Germinal center (tissue), 1 donor: ENCODE measurements at regions not wholly inside any gene's neighbourhood (a gene's known extent, or its start where the extent isn't known, plus 50 kb on each side); places are given as distances from the start of the nearest gene placed in this dataset.
A peak's percentile ranks its signal among the peaks of the same experiment; 100 is the strongest.

Experiments used
- DNase-seq: peaks from one replicate; pipeline ENCODE4 v3.0.0; 2012; ENCODE audit warnings: mixed read lengths, low spot score

DNA sequence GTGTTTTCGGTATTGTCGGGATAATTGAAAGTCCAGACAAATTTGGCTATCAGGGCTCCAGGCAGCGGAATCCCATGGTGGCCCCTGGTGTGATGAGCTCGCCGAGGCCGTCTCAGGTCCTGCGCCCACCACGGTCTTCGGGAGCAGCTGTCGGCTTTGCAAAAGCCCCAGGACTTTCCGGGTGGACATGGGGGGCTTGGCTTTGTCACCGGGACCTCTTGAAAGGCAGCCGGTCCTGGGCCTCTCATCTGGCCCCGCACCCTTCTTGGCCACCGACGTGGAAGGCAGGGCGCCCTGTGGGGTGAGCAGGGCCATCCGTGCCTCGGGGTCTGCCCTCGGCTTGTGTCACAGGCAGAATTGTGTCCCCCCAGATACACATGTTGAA is 87.1 kb upstream of the ACTRT2 start:
- DNase-seq = no peak

- DNase-seq = no peak
These were observed 86.6 kb upstream of the ACTRT2 start for GRCh38 chr1:2934642-2935081.

- no peak for DNase-seq
These were observed 86.1 kb upstream of the ACTRT2 start for GRCh38 chr1:2935184-2935583.

GRCh38 chr1:2935751-2936390 is 85.4 kb upstream of the ACTRT2 start:
- DNase-seq = no peak

GRCh38 chr1:2936559-2937515 is 84.4 kb upstream of the ACTRT2 start:
- DNase-seq = no peak

- DNase-seq = no peak
These were observed 83.5 kb upstream of the ACTRT2 start for GRCh38 chr1:2937805-2938204.

DNA sequence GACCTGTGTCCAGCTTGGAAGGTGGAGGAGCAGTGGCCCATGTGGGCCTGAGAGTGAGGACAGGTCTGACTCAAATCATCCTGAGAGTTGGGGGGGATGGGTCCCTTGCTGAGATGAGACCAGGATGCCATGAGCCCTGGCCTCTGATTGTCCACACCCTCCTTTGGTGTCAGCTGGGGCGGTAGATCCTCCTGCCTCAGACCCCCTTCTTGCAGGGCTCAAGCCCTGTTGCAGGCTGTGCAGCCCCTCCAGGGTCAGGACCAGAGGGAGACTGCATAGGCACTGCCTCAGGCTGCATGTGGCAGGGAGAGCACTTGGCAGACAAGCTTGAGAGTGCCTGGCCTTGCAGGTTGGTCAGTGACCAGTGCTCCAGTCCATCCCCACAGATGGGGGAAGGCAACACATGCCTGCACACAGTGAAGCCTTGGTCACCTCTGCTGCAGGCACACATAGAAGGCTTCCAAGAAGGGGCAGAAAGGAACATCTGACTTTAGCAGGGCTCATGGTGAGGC is 82.2 kb upstream of the ACTRT2 start:
- DNase-seq = no peak

DNA sequence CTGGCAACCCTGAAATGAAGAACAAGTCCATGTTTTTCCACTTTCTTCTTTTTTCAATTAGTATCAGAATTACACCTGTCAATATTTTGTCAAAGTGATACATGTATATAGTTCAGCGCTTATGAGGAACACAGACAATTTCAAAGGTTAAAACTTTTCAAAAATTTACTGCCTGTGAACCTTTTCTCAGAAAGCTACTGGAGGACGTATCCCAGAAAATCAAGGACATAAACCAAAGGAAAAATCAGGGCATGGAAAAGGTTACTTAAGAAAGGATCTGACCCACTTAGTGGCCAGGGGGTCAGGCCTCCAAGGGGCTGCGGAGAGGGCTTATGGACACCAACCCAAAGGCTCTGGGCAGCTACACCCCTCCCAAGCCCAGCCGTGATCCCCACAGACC is 81.1 kb upstream of the ACTRT2 start:
- DNase-seq = no peak

DNA sequence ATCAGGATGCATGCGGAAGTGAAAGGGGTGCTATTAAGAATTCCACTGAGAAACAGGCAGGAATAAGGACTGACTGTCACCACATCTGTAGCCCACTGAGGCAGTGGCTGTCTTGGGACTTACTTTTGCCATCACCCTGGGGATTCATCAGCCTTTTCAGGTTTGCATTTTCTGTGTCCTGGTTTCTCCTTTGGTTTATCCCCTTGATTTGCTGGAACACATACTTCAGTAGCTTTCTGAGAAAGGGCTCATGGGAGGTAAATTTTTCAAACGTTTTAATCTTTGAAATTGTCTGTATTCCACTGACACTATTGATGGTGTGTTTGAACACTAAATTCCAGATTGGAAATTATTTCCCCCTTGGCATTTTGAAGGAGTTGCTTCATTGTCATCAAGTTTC is 80.2 kb upstream of the ACTRT2 start:
- no peak for DNase-seq

- no peak for DNase-seq
These were observed 79.4 kb upstream of the ACTRT2 start for GRCh38 chr1:2941907-2942306.

DNA sequence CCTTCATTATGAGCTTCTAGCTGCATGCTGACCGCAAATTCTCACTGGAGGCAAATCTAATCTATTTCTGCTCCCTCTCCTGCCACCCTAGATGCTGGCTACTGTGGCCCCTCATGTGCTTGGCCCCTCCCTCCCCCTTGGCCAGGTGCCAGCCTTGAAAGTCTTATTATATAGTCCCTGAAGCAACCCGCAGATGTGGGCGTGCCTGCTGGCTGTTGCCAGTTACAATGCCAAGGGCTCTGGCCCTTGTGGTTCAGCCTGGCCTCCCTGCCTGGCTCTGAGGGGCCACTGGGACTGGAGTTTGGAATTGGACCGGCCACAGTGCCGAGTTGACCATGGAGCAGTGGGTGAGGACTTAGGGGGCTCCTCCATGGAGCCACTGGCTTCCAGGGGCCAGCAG is 78.9 kb upstream of the ACTRT2 start:
- no peak for DNase-seq

GRCh38 chr1:2943686-2944260 is 77.5 kb upstream of the ACTRT2 start:
- DNase-seq = no peak

DNA sequence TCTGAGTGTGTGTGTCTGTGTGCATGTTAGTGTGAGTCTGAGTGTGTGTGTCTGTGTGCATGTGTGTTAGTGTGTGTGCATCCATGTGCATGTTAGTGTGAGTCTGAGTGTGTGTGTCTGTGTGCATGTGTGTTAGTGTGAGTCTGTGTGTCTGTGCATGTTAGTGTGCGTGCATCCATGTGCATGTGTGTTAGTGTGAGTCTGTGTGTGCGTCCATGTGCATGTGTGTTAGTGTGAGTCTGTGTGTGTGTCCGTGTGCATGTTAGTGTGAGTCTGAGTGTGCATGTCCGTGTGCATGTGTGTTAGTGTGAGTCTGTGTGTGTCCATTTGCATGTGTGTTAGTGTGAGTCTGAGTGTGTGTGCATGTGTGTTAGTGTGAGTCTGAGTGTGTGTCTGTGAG is 76.6 kb upstream of the ACTRT2 start:
- DNase-seq = no peak

DNA sequence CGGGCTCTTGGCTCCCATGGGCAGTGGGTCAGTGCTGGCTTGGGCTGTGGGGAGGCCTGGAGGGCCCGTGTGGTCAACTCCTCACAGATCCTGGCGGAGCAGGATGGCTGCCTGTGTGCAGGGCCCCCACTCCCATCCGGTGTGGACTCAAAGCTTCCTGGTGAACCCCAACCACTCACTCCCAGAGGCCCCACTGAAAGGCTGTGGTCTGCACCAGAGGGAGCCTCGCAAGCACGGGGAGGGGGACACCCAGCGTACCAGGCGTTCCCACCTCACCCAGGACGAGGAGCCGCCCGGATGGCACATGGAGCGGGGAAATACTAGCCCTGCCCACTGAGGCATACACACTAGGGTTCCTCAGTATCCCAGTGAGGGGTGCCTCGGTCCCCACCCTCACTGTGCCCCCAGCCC is 75.4 kb upstream of the ACTRT2 start:
- DNase-seq = no peak

DNA sequence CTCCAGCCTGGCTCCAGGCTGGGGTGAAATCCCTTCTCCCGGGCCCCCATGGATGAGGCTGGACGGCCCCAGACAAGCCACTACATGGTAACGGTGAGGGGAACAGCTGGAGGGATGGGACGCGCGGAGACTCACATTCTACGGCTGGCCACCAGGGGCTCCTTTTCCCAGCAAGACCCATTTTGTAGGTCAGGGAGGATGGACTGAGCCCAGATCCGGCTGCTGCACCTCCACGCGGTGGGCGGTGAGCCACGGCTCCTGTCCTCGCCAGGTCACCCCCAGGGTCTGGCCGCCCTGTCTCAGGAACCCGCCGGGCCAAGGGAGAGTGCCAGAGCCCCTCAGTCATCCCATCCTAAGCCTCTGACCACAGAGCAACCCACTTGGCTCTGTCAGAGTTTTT is 75.0 kb upstream of the ACTRT2 start:
- DNase-seq = no peak

DNA sequence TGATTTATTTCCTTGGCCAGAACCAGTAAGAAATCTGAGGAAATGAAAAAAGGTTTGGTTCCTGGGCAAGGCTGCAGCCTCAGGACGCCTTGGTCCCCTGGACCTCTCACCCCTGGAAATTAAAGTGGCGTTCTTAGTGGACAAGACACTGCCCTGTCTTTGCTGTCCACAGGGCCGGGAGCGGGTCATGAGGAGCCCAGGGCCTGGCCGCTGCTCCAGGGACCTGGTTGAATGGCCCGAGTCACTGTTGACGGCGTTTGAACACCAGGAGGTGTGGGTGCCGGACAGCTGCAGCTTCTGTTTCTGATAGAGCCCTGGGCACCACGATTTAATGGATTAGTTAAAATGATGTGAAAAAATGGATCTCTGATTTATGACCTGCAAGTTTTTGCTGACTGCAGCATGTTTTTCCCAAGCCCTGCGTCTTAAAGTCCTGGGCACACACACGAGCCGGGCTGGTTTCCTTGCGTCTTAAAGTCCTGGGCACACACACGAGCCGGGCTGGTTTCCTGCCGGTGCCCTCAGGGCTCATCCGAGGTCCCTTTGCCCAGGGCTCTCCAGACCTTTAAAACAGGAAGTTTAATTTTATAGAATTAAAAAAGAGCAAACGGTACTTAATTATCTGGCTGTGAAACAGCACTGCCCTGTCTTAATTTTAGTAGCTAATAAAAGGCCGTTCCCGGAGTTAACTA is 74.1 kb upstream of the ACTRT2 start:
- no peak for DNase-seq

DNA sequence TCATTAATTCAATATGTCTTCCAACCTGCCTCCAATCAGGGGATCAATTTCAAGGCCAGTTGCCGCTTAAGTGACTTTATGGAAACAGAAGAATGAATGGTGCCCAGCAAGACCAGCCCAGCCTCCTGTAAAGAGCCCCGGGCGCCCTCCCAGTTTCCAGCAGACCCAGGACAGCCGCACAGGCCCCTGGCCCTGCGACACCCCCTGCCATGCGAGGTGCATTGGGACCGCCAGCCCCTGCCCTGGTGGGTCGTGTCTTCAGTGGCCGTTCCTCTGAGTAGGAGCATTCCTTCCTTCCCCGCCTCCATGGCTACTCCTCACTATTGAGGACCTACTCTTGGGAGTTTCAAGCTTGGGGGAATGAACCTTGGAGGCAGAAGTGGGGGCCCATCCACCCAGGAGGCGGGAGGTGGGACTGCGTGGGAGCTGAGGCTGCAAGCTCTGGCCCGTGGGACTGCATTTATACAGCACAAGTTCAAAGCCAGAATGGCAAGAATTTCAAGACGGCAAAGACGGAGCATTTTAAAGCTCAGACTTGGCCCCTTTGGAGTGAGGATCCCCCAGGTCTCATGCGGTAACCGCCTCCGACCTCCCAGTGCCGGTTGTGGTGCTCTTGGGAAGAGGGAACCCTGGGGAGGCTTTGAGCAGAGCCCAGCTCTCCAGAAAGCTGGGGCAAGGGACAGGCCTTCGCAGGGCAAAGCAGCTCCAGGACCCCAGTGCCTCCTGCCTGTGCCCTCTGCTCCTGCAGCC is 73.1 kb upstream of the ACTRT2 start:
- no peak for DNase-seq

DNA sequence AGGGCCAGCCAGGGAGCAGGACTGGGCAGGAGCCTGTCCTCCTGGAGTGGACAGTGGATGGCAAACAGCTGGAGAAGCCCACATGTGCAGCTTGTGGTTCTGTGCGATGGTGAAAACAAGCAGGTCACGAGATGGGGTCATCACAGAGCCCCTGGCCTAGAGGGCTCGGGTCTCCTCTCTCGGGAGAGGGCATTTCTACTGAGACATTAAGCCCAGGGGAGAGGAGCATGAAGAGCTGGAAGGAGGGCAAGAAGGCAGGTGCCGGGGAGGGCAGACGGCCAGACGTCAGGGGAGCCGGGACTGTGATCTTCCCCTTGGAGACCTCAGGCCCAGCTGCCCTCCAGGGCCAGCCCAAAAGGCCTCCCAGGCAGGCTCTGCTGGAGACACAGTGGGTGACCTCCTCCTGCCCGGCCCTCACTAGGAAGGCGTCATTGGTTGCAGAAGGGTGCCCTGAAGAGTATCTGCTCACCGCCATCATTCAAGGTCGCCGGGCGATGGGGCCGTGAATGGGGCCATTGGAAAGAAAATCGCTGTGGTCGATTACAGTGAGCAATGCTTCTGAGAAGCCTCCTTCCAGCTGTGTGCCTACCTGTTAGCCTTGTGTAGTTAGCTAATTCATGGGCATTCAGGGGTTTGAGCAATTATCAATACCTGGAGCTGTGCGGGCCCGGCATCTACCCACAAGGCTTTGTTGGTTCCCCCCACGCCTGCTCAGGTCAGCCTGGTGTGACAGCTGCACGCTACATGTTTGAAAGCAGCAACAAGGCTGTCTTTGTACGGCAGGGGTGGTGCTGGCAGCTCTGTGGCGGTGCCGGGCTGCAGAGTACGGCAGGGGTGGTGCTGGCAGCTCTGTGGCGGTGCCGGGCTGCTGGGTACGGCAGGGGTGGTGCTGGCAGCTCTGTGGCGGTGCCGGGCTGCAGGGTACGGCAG is 72.3 kb upstream of the ACTRT2 start:
- no peak for DNase-seq

- peak; percentile 25 for DNase-seq
These were observed 71.0 kb upstream of the ACTRT2 start for GRCh38 chr1:2949966-2950925.
